ENCODE measurements at regions not wholly inside any gene's neighbourhood (a gene's known extent, or its start where the extent isn't known, plus 50 kb on each side); places are given as distances from the start of the nearest gene placed in this dataset.

- POLR2A ChIA-PET, result no interaction called here
- Histone ChIP-seq H2AFZ (ENCODE audit: control insufficient read depth, low read depth, low read length) (no peak overlapping the region), H3K9me3 (replicated peaks; ENCODE audit: control insufficient read depth, insufficient read depth, low read length) (no peaks in the 10 kb centered on the region), H3K79me2 (ENCODE audit: control insufficient read depth, insufficient read depth, low read length) (no peaks in the 10 kb centered on the region), H3K9ac (ENCODE audit: control insufficient read depth, insufficient read depth, low read length) (no peak overlapping the region), H3K36me3 (ENCODE audit: control insufficient read depth in 2 of 2, insufficient read depth in 2 of 2, low read length in 1 of 2) (no peaks in the 10 kb centered on the region), H3K4me2 (ENCODE audit: control insufficient read depth, insufficient read depth) (no peak overlapping the region), H3K4me3 (no peak overlapping the region), H3K27me3 (replicated peaks in 1 of 2; ENCODE audit: control insufficient read depth in 2 of 2, insufficient read depth in 2 of 2, low read length in 1 of 2) (no peaks in the 10 kb centered on the region), H3K4me1 (ENCODE audit: control insufficient read depth, insufficient read depth, low read length) (no peaks in the 10 kb centered on the region), H4K20me1 (ENCODE audit: control insufficient read depth, insufficient read depth) (no peaks in the 10 kb centered on the region), H3K27ac (ENCODE audit: control insufficient read depth, insufficient read depth) (no peak overlapping the region)
- WGBS (ENCODE audit: insufficient coverage, insufficient replicate concordance, low lambda C conversion rate, missing lambda C conversion rate), result 0% methylated on average over 4 of the region's 4 CpGs
- CTCF ChIA-PET, result no interaction called here
- TF ChIP-seq WRNIP1 (IDR thresholded peaks at IDR 0.05; ENCODE audit: borderline replicate concordance, low read depth, low read length), result no peak
- TF ChIP-seq HSF1 (IDR thresholded peaks at IDR 0.05; ENCODE audit: low read depth, low read length), result no peak
- TF ChIP-seq ZNF217 (IDR thresholded peaks at IDR 0.05), result no peak
- TF ChIP-seq MTA3 (IDR thresholded peaks at IDR 0.05; ENCODE audit: borderline replicate concordance, low read length), result no peak
- TF ChIP-seq MTA2 (IDR thresholded peaks at IDR 0.05; ENCODE audit: low read depth), result no peak
- no peak for TF ChIP-seq SREBF1 (IDR thresholded peaks at IDR 0.05; ENCODE audit: low read length)
- no peak for TF ChIP-seq ZNF687 (IDR thresholded peaks at IDR 0.05)
- TF ChIP-seq USF1 (IDR thresholded peaks at IDR 0.05; ENCODE audit: borderline replicate concordance, extremely low read length, insufficient read depth, low read depth, low read length), result no peak
- TF ChIP-seq CREB1 (IDR thresholded peaks at IDR 0.05; ENCODE audit: low read depth), result no peak
- ATAC-seq, result no peak
- in situ Hi-C loops (cut with MboI), result no loop called here
- BruUV-seq (replicated peaks), result no TSS peak
- DNase-seq (ENCODE audit: low read depth, low spot score), result no peak
- intact Hi-C loops (cut with micrococcal nuclease; ENCODE audit: unreplicated experiment), result no loop called here
- RAD21 ChIA-PET (ENCODE audit: unreplicated experiment), result no interaction called here
- SMC1A ChIA-PET (ENCODE audit: uncharacterized antibody, unreplicated experiment), result no interaction called here
- no peak for FAIRE-seq
Measured at GRCh38 chr18:22594155-22594690, 176.5 kb upstream of the CTAGE1 start.

Data from GM12878 (cell line).